Heart left ventricle (tissue), 13 donors: ENCODE measurements at regions not wholly inside any gene's neighbourhood (a gene's known extent, or its start where the extent isn't known, plus 50 kb on each side); places are given as distances from the start of the nearest gene placed in this dataset.

Experiments used
- CTCF ChIP-seq, 12 donors: fragments of 200-600 bp; sonication (generic) in 4 of 12; IDR thresholded peaks; one replicate each; pipeline versions ENCODE4 v1.5.0 to v1.8.0; 2018 to 2022; ENCODE audit warnings: antibody characterized with exemption in 12 of 12, mild to moderate bottlenecking in 5 of 12
- POLR2A ChIP-seq, 2 donors: fragments of 450-650 bp; IDR thresholded peaks; one replicate each; pipeline ENCODE4 v1.6.1; 2017; ENCODE audit warnings: antibody characterized with exemption in 2 of 2, mild to moderate bottlenecking in 2 of 2, moderate library complexity in 2 of 2
- donor health status: ischemic (EF 13 %, LVEDD 7.1; RV severe dilation, severe dysfunction).
- donor health status: DM: no; HTN: yes; CAD: no.
- donor health status: DM: no; HTN: no; CAD: no.
- donor health status: ischemic (EF 25% LVEDD 6.9; RV normal size, moderate dysfunction).
- donor health status: ischemic (EF 25% LVEDD 5.7; RV mildly dilated, moderate dysfunction).
- donor health status: ischemic (EF 35%, LVEDD 5.7; RV mildly dilated, moderate dysfunction).
- donor health status: nonischemic (EF 11% LVEDD 7.7; RV severe dilation, severe dysfunction).
- donor health status: DM: yes; HTN: yes; CAD: no.
- donor health status: PGD.
- donor health status: ischemic (EF 29% LVEDD 5.4; RV normal size, mild dysfunction).
- donor health status: nonischemic (EF 23%, LVEDD 6.1; RV moderate dilation, normal function).

GRCh38 chr7:20954711-20955619, 168.3 kb upstream of the SP8 start:
- TF ChIP-seq CTCF (IDR thresholded peaks at IDR 0.05): no peak
- TF ChIP-seq POLR2A (IDR thresholded peaks at IDR 0.05): no peak
